ENCODE measurements at regions not wholly inside any gene's neighbourhood (a gene's known extent, or its start where the extent isn't known, plus 50 kb on each side); places are given as distances from the start of the nearest gene placed in this dataset.

DNA sequence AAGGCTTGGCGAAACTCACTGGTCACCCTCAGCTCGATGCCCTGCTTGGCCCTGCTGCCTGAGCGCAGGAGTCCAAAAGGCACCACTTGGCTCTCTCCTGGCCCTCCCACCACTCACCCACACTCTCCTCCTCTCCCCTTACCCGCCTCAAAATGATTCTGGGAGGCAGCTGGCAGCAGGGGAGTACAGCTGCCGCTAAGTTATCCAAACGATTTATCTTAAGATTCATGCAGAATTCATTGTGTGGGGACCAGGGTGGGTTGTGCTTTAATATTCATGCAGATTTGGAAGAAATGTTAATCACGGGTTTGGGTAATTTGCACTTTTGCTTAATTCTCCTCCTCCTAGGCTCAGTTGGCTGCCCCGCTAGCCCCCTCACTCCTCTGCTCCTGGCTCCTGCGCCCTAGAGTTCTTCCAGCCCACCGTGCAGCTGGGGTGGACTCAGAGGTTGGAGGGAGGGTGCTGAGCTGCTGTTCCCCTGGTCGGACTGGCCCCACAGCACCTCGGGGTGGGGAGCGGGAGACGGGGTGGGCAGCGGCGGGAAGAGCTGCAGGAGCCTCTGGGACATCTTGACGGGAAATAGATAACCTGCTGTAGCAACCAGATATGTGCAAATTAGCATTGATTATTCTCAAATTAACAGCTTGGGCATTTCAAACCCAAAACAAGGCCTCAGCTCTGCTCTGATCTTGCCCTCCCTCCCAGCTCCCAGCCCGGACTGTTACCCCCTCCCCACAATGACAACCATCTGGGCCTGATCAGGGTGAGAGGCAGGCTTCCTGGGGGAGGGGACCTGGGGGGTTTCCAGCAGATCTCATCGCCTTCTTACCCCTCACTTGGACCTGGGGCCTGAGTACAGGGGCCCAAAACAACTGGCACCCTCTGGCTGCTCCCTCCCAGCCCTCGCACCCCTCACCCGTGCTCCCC is 122.6 kb upstream of the RPL38 start:
- TF ChIP-seq CTCF (IDR thresholded peaks at IDR 0.05) = no peak
- ATAC-seq (ENCODE audit: low FRiP score) (no peak), DNase-seq (ENCODE audit: low spot score) (no peak)

DNA sequence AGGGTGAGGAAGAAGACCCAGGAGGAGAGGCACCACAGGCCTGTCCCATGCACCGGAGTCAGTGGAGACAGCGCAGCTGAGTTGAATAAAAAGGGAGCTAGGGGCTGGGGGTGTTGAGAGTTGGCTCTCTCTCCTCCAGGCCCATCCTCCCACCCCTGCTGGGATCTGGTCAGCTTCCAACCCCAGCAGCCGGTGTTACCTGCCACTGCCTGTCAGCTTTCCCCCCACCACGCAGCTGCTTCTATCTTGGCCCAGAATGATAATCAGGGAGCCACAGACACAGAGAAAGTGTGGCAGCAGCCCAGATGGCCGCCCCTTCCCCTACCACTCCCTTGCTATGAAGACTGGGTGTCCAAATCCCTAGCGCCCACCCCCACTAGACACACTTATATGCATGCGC is 120.6 kb upstream of the RPL38 start:
- no peak for ATAC-seq (ENCODE audit: low FRiP score)

GRCh38 chr17:74083321-74083720 is 120.2 kb upstream of the RPL38 start:
- DNase-seq (ENCODE audit: low spot score) (no peak), ATAC-seq (ENCODE audit: low FRiP score) (no peak)
- TF ChIP-seq CTCF (IDR thresholded peaks at IDR 0.05) = no peak

More for the DNA sequence above, 120.6 kb upstream of the RPL38 start:
- no peak for DNase-seq (ENCODE audit: low spot score)
- TF ChIP-seq CTCF (IDR thresholded peaks at IDR 0.05) = no peak

- no peak for DNase-seq (ENCODE audit: low spot score)
- ATAC-seq (ENCODE audit: low FRiP score) = no peak
Measured at GRCh38 chr17:74085434-74085833, 118.0 kb upstream of the RPL38 start.

GRCh38 chr17:74087002-74087585 is 116.4 kb upstream of the RPL38 start:
- ATAC-seq (ENCODE audit: low FRiP score) = no peak

More at GRCh38 chr17:74085434-74085833, 118.0 kb upstream of the RPL38 start:
- TF ChIP-seq CTCF (IDR thresholded peaks at IDR 0.05) = no peak

GRCh38 chr17:74088285-74088933 is 115.1 kb upstream of the RPL38 start:
- ATAC-seq (ENCODE audit: low FRiP score) = no peak
- DNase-seq (ENCODE audit: low spot score) = no peak

More at GRCh38 chr17:74087002-74087585, 116.4 kb upstream of the RPL38 start:
- DNase-seq (ENCODE audit: low spot score) = no peak
- TF ChIP-seq CTCF (IDR thresholded peaks at IDR 0.05) = no peak

More at GRCh38 chr17:74088285-74088933, 115.1 kb upstream of the RPL38 start:
- TF ChIP-seq CTCF (IDR thresholded peaks at IDR 0.05) = no peak

Data from omental fat pad (tissue), 3 donors.